Lung (tissue), 11 donors: ENCODE measurements at regions not wholly inside any gene's neighbourhood (a gene's known extent, or its start where the extent isn't known, plus 50 kb on each side); places are given as distances from the start of the nearest gene placed in this dataset.
A peak's percentile ranks its signal among the peaks of the same experiment; 100 is the strongest.

Source experiments
- ATAC-seq: fragments of 200-7000 bp; cut with Tn5 transposase; one replicate; pipeline ENCODE4 v1.9.1; 2020; ENCODE audit warnings: moderate number of reproducible peaks; ENCODE audit not compliant: insufficient read depth, low FRiP score
- DNase-seq, 3 donors: peaks; one replicate each; pipeline ENCODE4 v3.0.0-alpha.2; 2013 to 2017
- H3K27ac ChIP-seq, 2 donors: one replicate each; pipeline ENCODE4 v1.5.1; 2013; ENCODE audit warnings: mild to moderate bottlenecking in 2 of 2, moderate library complexity in 2 of 2, control low read depth in 1 of 2, inconsistent platforms in 1 of 2, low read depth in 1 of 2, low read length in 1 of 2
- H3K27me3 ChIP-seq, 3 donors: one replicate each; pipeline ENCODE4 v1.5.1; 2013; ENCODE audit warnings: low read length in 2 of 3; ENCODE audit not compliant: control insufficient read depth in 3 of 3, insufficient read depth in 3 of 3
- H3K36me3 ChIP-seq, 4 donors: one replicate each; pipeline ENCODE4 v1.5.1; 2013; ENCODE audit warnings: low read length in 4 of 4, mild to moderate bottlenecking in 1 of 4, moderate library complexity in 1 of 4; ENCODE audit not compliant: control insufficient read depth in 4 of 4, insufficient read depth in 4 of 4
- H3K4me1 ChIP-seq, 5 donors: one replicate each; pipeline ENCODE4 v1.5.1; 2013; ENCODE audit warnings: low read length in 5 of 5, mild to moderate bottlenecking in 2 of 5, moderate library complexity in 1 of 5; ENCODE audit not compliant: control insufficient read depth in 5 of 5, insufficient read depth in 5 of 5
- H3K4me3 ChIP-seq: one replicate; pipeline ENCODE4 v1.5.1; 2013; ENCODE audit warnings: mild to moderate bottlenecking, control low read depth, moderate library complexity
- H3K9ac ChIP-seq, 2 donors: one replicate each; pipeline ENCODE4 v1.5.1; 2013; ENCODE audit warnings: low read length in 2 of 2, control low read depth in 1 of 2; ENCODE audit not compliant: insufficient read depth in 1 of 2
- H3K9me3 ChIP-seq, 4 donors: one replicate each; pipeline ENCODE4 v1.5.1; 2013; ENCODE audit warnings: low read length in 3 of 4, mild to moderate bottlenecking in 1 of 4, moderate library complexity in 1 of 4; ENCODE audit not compliant: control insufficient read depth in 4 of 4, insufficient read depth in 3 of 4
- CTCF ChIP-seq: IDR thresholded peaks from 2 replicates; pipeline ENCODE4 v1.5.1; 2012; ENCODE audit warnings: mild to moderate bottlenecking; ENCODE audit errors: control extremely low read depth, extremely low read depth
- WGBS, 2 donors: extraction: QIAGEN DNeasy Blood & Tissue Kit; methylation state at CpG; one replicate each; pipeline ENCODE4 v1.1.7; 2013; 5-methylcytosine and 5-hydroxymethylcytosine counted together
- donor health status: control.
- donor health status: control.
- donor health status: Bipolar disorder and iron deficiency.
- donor health status: healthy.
- donor health status: DM: yes; HTN: yes; CAD: no.

- no peak overlapping the region for H3K27ac ChIP-seq
- no peak for ATAC-seq
- H3K36me3 ChIP-seq, result no peaks in the 10 kb centered on the region
- TF ChIP-seq CTCF, result no peak
- H3K9ac ChIP-seq, result no peak overlapping the region
- H3K4me1 ChIP-seq, result no peaks in the 10 kb centered on the region
- DNase-seq, result no peak
- WGBS, 2 donors, result 78 to 88% methylated on average over 5 of the region's 5 CpGs
- no peaks in the 10 kb centered on the region for H3K27me3 ChIP-seq
- peaks cover 0 to 3% (median 0%) of the 10 kb centered on the region in 4 donors for H3K9me3 ChIP-seq
- no peak overlapping the region for H3K4me3 ChIP-seq
Measured at GRCh38 chr7:42756841-42757240, 155.0 kb downstream of the C7orf25 start.

- H3K27ac ChIP-seq, result no peak overlapping the region
- ATAC-seq, result no peak
- no peaks in the 10 kb centered on the region for H3K36me3 ChIP-seq
- no peaks in the 10 kb centered on the region for H3K27me3 ChIP-seq
- peaks cover 0 to 4% (median 1%) of the 10 kb centered on the region in 4 donors for H3K9me3 ChIP-seq
- no peak overlapping the region for H3K4me3 ChIP-seq
- TF ChIP-seq CTCF, result no peak
- no peak overlapping the region for H3K9ac ChIP-seq
- no peaks in the 10 kb centered on the region for H3K4me1 ChIP-seq
- DNase-seq, result peak in 1 of 3 donors; percentile 16
- 51 to 59% methylated on average over 3 of the region's 3 CpGs for WGBS, 2 donors
Measured at GRCh38 chr7:42753811-42754363, 158.0 kb downstream of the C7orf25 start.

GRCh38 chr7:42753367-42753766 is 158.5 kb downstream of the C7orf25 start:
- no peak for TF ChIP-seq CTCF
- Histone ChIP-seq H3K4me1 (no peaks in the 10 kb centered on the region), H3K9me3 (peaks cover 0 to 4% (median 0%) of the 10 kb centered on the region in 4 donors), H3K9ac (no peak overlapping the region), H3K27ac (no peak overlapping the region), H3K4me3 (no peak overlapping the region), H3K27me3 (no peaks in the 10 kb centered on the region), H3K36me3 (no peaks in the 10 kb centered on the region)
- peak in 2 of 3 donors; percentile 8 to 32 for DNase-seq
- no peak for ATAC-seq
- WGBS, 2 donors, result 78 to 92% methylated on average over 2 of the region's 2 CpGs

- H3K27ac ChIP-seq, result no peak overlapping the region
- 83 to 85% methylated on average over 4 of the region's 4 CpGs for WGBS, 2 donors
- H3K9ac ChIP-seq, result no peak overlapping the region
- no peaks in the 10 kb centered on the region for H3K4me1 ChIP-seq
- H3K4me3 ChIP-seq, result no peak overlapping the region
- no peaks in the 10 kb centered on the region for H3K27me3 ChIP-seq
- TF ChIP-seq CTCF, result no peak
- ATAC-seq, result no peak
- peaks cover 0 to 4% (median 0%) of the 10 kb centered on the region in 4 donors for H3K9me3 ChIP-seq
- no peaks in the 10 kb centered on the region for H3K36me3 ChIP-seq
- no peak for DNase-seq
Measured at GRCh38 chr7:42750172-42750571, 161.7 kb downstream of the C7orf25 start.
